Fibroblast of villous mesenchyme (primary cell): ENCODE measurements at regions not wholly inside any gene's neighbourhood (a gene's known extent, or its start where the extent isn't known, plus 50 kb on each side); places are given as distances from the start of the nearest gene placed in this dataset.

ENCODE experiments used
- DNase-seq: peaks from one replicate; pipeline ENCODE4 v3.0.0-alpha.2; 2010; ENCODE audit warnings: low read depth
- H3K4me3 ChIP-seq: 2 replicates; pipeline ENCODE4 v1.5.1; 2011; ENCODE audit warnings: low read depth, mild to moderate bottlenecking, low read length
- CTCF ChIP-seq: IDR thresholded peaks from 2 replicates; pipeline ENCODE4 v1.5.1; 2012; ENCODE audit warnings: low read depth, mild to moderate bottlenecking, low read length; ENCODE audit not compliant: insufficient read depth

- DNase-seq: no peak
- no peak for TF ChIP-seq CTCF
- no peak overlapping the region for H3K4me3 ChIP-seq
These were observed 404.2 kb downstream of the KLF12 start for GRCh38 chr13:73730014-73730413.

- no peak for DNase-seq
- no peak overlapping the region for H3K4me3 ChIP-seq
- no peak for TF ChIP-seq CTCF
These were observed 405.2 kb downstream of the KLF12 start for GRCh38 chr13:73729046-73729445.

GRCh38 chr13:73722120-73722519 is 412.1 kb downstream of the KLF12 start:
- no peak overlapping the region for H3K4me3 ChIP-seq
- DNase-seq: peak; percentile 18
- TF ChIP-seq CTCF: peak; percentile 18

GRCh38 chr13:73721571-73721970 is 412.6 kb downstream of the KLF12 start:
- DNase-seq: no peak
- no peak for TF ChIP-seq CTCF
- no peak overlapping the region for H3K4me3 ChIP-seq

- DNase-seq: no peak
- no peak overlapping the region for H3K4me3 ChIP-seq
- TF ChIP-seq CTCF: no peak
These were observed 413.9 kb downstream of the KLF12 start for GRCh38 chr13:73720216-73720840.

- no peak for TF ChIP-seq CTCF
- DNase-seq: no peak
- no peak overlapping the region for H3K4me3 ChIP-seq
These were observed 416.0 kb downstream of the KLF12 start for GRCh38 chr13:73718246-73718645.

GRCh38 chr13:73717632-73718031 is 416.6 kb downstream of the KLF12 start:
- no peak for TF ChIP-seq CTCF
- no peak overlapping the region for H3K4me3 ChIP-seq
- peak; percentile 53 for DNase-seq
